K562 (cell line): ENCODE measurements at regions not wholly inside any gene's neighbourhood (a gene's known extent, or its start where the extent isn't known, plus 50 kb on each side); places are given as distances from the start of the nearest gene placed in this dataset.

Source experiments
- ATAC-seq: fragments of 200-7000 bp; cut with Tn5 transposase; 3 replicates; pipeline ENCODE4 v1.9.1; 2020; ENCODE audit warnings: moderate library complexity
- BruUV-seq: library from RNA; stranded (reverse); fragments of 400-500 nt; replicated peaks from 2 replicates; lab custom pipeline; 2021; lab: Mats Ljungman, UMichigan
- CTCF ChIA-PET: fragments of 300-600 bp; formaldehyde crosslinking; extraction: SDS; loops from one replicate; lab custom pipeline; 2021; ENCODE audit warnings: low intra/inter-chr PET ratio; lab: Yijun Ruan, JAX
- POLR2A ChIA-PET: fragments of 300-600, 350-650 bp; sonication (Branson Sonifier 250); formaldehyde crosslinking; extraction: SDS; loops from one replicate; lab custom pipeline; 2021; ENCODE audit warnings: antibody characterized with exemption, inconsistent platforms; lab: Yijun Ruan, JAX
- DNase-seq, 4 experiments: peaks; one replicate each; pipeline versions ENCODE4 v3.0.0 to v3.0.0-alpha.2; 2011 to 2018; ENCODE audit warnings: low spot score in 3 of 4, mixed read lengths in 3 of 4; ENCODE audit errors: extremely low read depth in 1 of 4
- FAIRE-seq: peaks from 2 replicates; lab custom pipeline; 2011; peaks lifted over from hg19 to GRCh38; lab: Jason Lieb, UNC
- H2AFZ ChIP-seq: 2 replicates; pipeline ENCODE4 v1.6.0; 2011; ENCODE audit warnings: low read depth, low read length, control low read depth, inconsistent platforms
- H3K27ac ChIP-seq: fragments of 200-600 bp; 3 replicates; pipeline ENCODE4 v1.8.0; 2011; ENCODE audit warnings: low read depth, mild to moderate bottlenecking, control low read depth, inconsistent platforms, low read length, moderate library complexity, mixed read lengths; ENCODE audit errors: extremely low read depth
- H3K27me3 ChIP-seq, 2 experiments: fragments of 300-600 bp in 1 of 2; 2 replicates in 1 of 2; 3 replicates in 1 of 2; pipeline versions ENCODE4 v1.6.0 to v1.8.0; 2011; ENCODE audit warnings: inconsistent platforms in 2 of 2, low read length in 2 of 2, mild to moderate bottlenecking in 1 of 2, mixed read lengths in 1 of 2, moderate library complexity in 1 of 2; ENCODE audit not compliant: control insufficient read depth in 2 of 2, insufficient read depth in 2 of 2
- H3K36me3 ChIP-seq: fragments of 300-600 bp; 3 replicates; pipeline ENCODE4 v1.8.0; 2011; ENCODE audit warnings: mild to moderate bottlenecking, low read length, inconsistent platforms; ENCODE audit not compliant: control insufficient read depth, insufficient read depth
- H3K4me1 ChIP-seq, 2 experiments: fragments of 200-600 bp in 1 of 2; replicated peaks in 1 of 2; 2 replicates in 1 of 2; 3 replicates in 1 of 2; pipeline versions ENCODE4 v1.5.1 to v1.8.0; 2011; ENCODE audit warnings: inconsistent platforms in 2 of 2, low read length in 2 of 2, mild to moderate bottlenecking in 1 of 2, mixed read lengths in 1 of 2, moderate library complexity in 1 of 2; ENCODE audit not compliant: control insufficient read depth in 2 of 2, insufficient read depth in 2 of 2
- H3K4me2 ChIP-seq: 2 replicates; pipeline ENCODE4 v1.6.1; 2011; ENCODE audit warnings: low read length, control low read depth, inconsistent platforms, mixed read lengths; ENCODE audit not compliant: insufficient read depth
- H3K4me3 ChIP-seq: fragments of 200-600 bp; sonication (generic), shearing (Covaris generic); 2 replicates; pipeline ENCODE4 v1.5.1; 2016; ENCODE audit warnings: control low read depth, inconsistent platforms
- H3K79me2 ChIP-seq: fragments of 200-600 bp; 3 replicates; pipeline ENCODE4 v1.8.0; 2011; ENCODE audit warnings: low read length, inconsistent platforms; ENCODE audit not compliant: control insufficient read depth, insufficient read depth
- H3K9ac ChIP-seq, 2 experiments: 2 replicates each; pipeline versions ENCODE4 v1.6.0 to v1.6.1; 2011; ENCODE audit warnings: low read depth in 2 of 2, low read length in 2 of 2, control low read depth in 1 of 2, inconsistent platforms in 1 of 2, mild to moderate bottlenecking in 1 of 2, mixed read lengths in 1 of 2; ENCODE audit not compliant: insufficient read depth in 1 of 2
- H3K9me1 ChIP-seq: one replicate; pipeline ENCODE4 v1.6.0; 2011; ENCODE audit warnings: inconsistent platforms, mild to moderate bottlenecking, low read length, moderate library complexity; ENCODE audit not compliant: control insufficient read depth, insufficient read depth
- H3K9me3 ChIP-seq: replicated peaks from 2 replicates; pipeline ENCODE4 v1.5.1; 2011; ENCODE audit warnings: low read depth, low read length, inconsistent platforms; ENCODE audit not compliant: control insufficient read depth, insufficient read depth
- H4K20me1 ChIP-seq: replicated peaks from 2 replicates; pipeline ENCODE4 v1.6.1; 2011; ENCODE audit warnings: low read length, inconsistent platforms, mixed read lengths; ENCODE audit not compliant: control insufficient read depth, insufficient read depth
- C11orf30 ChIP-seq: fragments of 450-650 bp; IDR thresholded peaks from 2 replicates; pipeline ENCODE4 v1.6.1; 2016; ENCODE audit warnings: low read depth, mild to moderate bottlenecking
- KLF16 ChIP-seq: IDR thresholded peaks from 2 replicates; pipeline ENCODE4 v1.6.1; 2016; ENCODE audit warnings: antibody characterized with exemption
- SIN3B ChIP-seq: fragments of 450-650 bp; IDR thresholded peaks from 2 replicates; pipeline ENCODE4 v1.6.1; 2017; ENCODE audit warnings: low read depth, mild to moderate bottlenecking, moderate library complexity
- SPI1 ChIP-seq: IDR thresholded peaks from 2 replicates; pipeline ENCODE4 v1.6.1; 2011; ENCODE audit warnings: low read depth, low read length, control low read depth, borderline replicate concordance
- STAG1 ChIP-seq: sonication (generic); formaldehyde crosslinking; IDR thresholded peaks from 2 replicates; pipeline ENCODE4 v1.5.0; 2020; ENCODE audit warnings: missing genetic modification reagents, borderline replicate concordance
- WGBS: fragments of 100-300 bp; shearing (Covaris generic); methylation state at CpG from one replicate; pipeline ENCODE4 v1.1.6; 2016; ENCODE audit warnings: low coverage, mixed read lengths; ENCODE audit not compliant: insufficient coverage; ENCODE audit errors: missing lambda C conversion rate; 5-methylcytosine and 5-hydroxymethylcytosine counted together
- in situ Hi-C: fragments of 300-500 bp; cut with MboI; formaldehyde crosslinking; loops from 4 replicates; pipeline ENCODE4 v1.15.0; 2018; ENCODE audit warnings: inconsistent platforms, mixed read lengths
- intact Hi-C: fragments of 100-400 bp; cut with micrococcal nuclease; formaldehyde crosslinking; loops from 2 replicates; pipeline ENCODE4 v1.14.2; 2022
- TF ChIP-seq, protein P1 (sequence below): fragments of 200-600 bp; sonication (generic); IDR thresholded peaks from one replicate; pipeline ENCODE4 v1.6.1; 2012; ENCODE audit warnings: mild to moderate bottlenecking, low read depth, low read length, inconsistent platforms

DNA sequence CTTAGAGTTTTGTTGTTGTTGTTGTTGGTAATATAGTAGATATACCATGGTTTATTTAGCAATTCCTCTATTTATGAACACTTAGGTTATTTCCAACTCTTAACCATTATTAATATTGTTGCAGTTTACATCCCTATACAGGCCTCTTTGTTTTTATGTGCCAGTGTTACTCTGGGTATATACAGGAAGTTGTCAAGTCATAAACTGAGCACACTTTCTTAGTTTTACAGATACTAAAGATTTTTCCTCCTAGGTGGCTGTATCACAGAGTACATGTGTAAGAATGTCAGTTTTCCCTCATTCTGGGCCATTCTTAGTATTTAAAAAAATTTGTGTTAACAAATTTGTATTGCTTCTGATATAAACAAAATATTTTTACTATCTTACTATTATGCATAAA, 128.4 kb downstream of the ARL4A start:
- POLR2A ChIA-PET = no interaction called here
- Histone ChIP-seq H3K36me3 (no peaks in the 10 kb centered on the region), H3K27ac (peak overlapping the region; percentile 9; the same call in 1 of the 3 replicates), H3K9me3 (0 out of 2 replicates have a peak, but pooled peaks cover 3% of the 10 kb centered on the region), H3K9me1 (no peaks in the 10 kb centered on the region), H3K9ac (no peak overlapping the region), H3K4me1 (peaks cover 0 to 5% of the 10 kb centered on the region in 2 experiments; a peak in 1 of 5 replicates), H2AFZ (peak overlapping the region; percentile 70), H3K4me2 (no peak overlapping the region), H3K27me3 (no peaks in the 10 kb centered on the region), H4K20me1 (no peaks in the 10 kb centered on the region), H3K4me3 (no peak overlapping the region), H3K79me2 (no peaks in the 10 kb centered on the region)
- DNase-seq (no peak), ATAC-seq (peak; percentile 62), FAIRE-seq (no peak)
- intact Hi-C loops (loop anchor here (5.0 kb wide), 1 partner anchor 84 kb away; no protein-coding TSS in a partner anchor), in situ Hi-C loops (no loop called here)
- TF ChIP-seq KLF16 (0 out of 2 replicates have a peak, but pooled peaks have one; percentile 7), SIN3B (no peak)
- CTCF ChIA-PET = no interaction called here
- BruUV-seq = no TSS peak

DNA sequence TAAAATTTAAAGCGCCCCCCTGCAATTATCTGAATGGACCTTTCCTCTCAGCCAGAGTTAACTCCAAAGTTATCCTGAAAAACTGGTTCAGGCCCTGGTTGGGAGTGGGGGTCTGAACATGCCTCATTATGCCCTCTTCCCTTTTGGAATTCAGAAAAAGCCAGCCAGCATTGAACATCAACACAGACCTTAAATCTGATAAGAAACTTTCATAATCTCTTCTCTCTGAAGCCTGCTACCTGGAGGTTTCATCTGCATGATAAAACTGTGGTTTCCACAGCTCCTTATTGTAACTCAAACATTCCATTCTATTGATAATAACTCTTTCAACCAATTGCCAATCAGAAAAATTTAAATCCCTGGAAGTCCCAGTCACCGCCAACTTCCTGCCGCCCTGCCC, 133.3 kb downstream of the ARL4A start:
- no peaks in the 10 kb centered on the region for H4K20me1 ChIP-seq
- H3K4me2 ChIP-seq = no peak overlapping the region
- no peaks in the 10 kb centered on the region for H3K27me3 ChIP-seq
- no peaks in the 10 kb centered on the region for H3K9me1 ChIP-seq
- TF ChIP-seq SPI1 (no peak), STAG1 (no peak), C11orf30 (no peak)
- TF ChIP-seq, protein P1, sequence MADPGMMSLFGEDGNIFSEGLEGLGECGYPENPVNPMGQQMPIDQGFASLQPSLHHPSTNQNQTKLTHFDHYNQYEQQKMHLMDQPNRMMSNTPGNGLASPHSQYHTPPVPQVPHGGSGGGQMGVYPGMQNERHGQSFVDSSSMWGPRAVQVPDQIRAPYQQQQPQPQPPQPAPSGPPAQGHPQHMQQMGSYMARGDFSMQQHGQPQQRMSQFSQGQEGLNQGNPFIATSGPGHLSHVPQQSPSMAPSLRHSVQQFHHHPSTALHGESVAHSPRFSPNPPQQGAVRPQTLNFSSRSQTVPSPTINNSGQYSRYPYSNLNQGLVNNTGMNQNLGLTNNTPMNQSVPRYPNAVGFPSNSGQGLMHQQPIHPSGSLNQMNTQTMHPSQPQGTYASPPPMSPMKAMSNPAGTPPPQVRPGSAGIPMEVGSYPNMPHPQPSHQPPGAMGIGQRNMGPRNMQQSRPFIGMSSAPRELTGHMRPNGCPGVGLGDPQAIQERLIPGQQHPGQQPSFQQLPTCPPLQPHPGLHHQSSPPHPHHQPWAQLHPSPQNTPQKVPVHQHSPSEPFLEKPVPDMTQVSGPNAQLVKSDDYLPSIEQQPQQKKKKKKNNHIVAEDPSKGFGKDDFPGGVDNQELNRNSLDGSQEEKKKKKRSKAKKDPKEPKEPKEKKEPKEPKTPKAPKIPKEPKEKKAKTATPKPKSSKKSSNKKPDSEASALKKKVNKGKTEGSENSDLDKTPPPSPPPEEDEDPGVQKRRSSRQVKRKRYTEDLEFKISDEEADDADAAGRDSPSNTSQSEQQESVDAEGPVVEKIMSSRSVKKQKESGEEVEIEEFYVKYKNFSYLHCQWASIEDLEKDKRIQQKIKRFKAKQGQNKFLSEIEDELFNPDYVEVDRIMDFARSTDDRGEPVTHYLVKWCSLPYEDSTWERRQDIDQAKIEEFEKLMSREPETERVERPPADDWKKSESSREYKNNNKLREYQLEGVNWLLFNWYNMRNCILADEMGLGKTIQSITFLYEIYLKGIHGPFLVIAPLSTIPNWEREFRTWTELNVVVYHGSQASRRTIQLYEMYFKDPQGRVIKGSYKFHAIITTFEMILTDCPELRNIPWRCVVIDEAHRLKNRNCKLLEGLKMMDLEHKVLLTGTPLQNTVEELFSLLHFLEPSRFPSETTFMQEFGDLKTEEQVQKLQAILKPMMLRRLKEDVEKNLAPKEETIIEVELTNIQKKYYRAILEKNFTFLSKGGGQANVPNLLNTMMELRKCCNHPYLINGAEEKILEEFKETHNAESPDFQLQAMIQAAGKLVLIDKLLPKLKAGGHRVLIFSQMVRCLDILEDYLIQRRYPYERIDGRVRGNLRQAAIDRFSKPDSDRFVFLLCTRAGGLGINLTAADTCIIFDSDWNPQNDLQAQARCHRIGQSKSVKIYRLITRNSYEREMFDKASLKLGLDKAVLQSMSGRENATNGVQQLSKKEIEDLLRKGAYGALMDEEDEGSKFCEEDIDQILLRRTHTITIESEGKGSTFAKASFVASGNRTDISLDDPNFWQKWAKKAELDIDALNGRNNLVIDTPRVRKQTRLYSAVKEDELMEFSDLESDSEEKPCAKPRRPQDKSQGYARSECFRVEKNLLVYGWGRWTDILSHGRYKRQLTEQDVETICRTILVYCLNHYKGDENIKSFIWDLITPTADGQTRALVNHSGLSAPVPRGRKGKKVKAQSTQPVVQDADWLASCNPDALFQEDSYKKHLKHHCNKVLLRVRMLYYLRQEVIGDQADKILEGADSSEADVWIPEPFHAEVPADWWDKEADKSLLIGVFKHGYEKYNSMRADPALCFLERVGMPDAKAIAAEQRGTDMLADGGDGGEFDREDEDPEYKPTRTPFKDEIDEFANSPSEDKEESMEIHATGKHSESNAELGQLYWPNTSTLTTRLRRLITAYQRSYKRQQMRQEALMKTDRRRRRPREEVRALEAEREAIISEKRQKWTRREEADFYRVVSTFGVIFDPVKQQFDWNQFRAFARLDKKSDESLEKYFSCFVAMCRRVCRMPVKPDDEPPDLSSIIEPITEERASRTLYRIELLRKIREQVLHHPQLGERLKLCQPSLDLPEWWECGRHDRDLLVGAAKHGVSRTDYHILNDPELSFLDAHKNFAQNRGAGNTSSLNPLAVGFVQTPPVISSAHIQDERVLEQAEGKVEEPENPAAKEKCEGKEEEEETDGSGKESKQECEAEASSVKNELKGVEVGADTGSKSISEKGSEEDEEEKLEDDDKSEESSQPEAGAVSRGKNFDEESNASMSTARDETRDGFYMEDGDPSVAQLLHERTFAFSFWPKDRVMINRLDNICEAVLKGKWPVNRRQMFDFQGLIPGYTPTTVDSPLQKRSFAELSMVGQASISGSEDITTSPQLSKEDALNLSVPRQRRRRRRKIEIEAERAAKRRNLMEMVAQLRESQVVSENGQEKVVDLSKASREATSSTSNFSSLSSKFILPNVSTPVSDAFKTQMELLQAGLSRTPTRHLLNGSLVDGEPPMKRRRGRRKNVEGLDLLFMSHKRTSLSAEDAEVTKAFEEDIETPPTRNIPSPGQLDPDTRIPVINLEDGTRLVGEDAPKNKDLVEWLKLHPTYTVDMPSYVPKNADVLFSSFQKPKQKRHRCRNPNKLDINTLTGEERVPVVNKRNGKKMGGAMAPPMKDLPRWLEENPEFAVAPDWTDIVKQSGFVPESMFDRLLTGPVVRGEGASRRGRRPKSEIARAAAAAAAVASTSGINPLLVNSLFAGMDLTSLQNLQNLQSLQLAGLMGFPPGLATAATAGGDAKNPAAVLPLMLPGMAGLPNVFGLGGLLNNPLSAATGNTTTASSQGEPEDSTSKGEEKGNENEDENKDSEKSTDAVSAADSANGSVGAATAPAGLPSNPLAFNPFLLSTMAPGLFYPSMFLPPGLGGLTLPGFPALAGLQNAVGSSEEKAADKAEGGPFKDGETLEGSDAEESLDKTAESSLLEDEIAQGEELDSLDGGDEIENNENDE = no peak
- no TSS peak for BruUV-seq
- ATAC-seq (no peak), FAIRE-seq (no peak), DNase-seq (no peak)
- H3K4me1 ChIP-seq = 0 out of 5 replicates have a peak, but pooled peaks cover 0 to 2% of the 10 kb centered on the region in 2 experiments
- no peaks in the 10 kb centered on the region for H3K79me2 ChIP-seq
- no peaks in the 10 kb centered on the region for H3K36me3 ChIP-seq
- intact Hi-C loops (no loop called here), in situ Hi-C loops (no loop called here)
- ChIA-PET CTCF (no interaction called here), POLR2A (no interaction called here)
- H3K9me3 ChIP-seq = no peaks in the 10 kb centered on the region
- no peak overlapping the region for H3K9ac ChIP-seq
- 97% methylated on average over 3 of the region's 3 CpGs for WGBS
- H3K27ac ChIP-seq = no peak overlapping the region
- no peak overlapping the region for H3K4me3 ChIP-seq
- H2AFZ ChIP-seq = no peak overlapping the region
